ENCODE measurements at regions not wholly inside any gene's neighbourhood (a gene's known extent, or its start where the extent isn't known, plus 50 kb on each side); places are given as distances from the start of the nearest gene placed in this dataset.

- WGBS, 2 experiments: 73 to 84% methylated on average over 1 of the region's 1 CpG
- Histone ChIP-seq H3K4me3 (ENCODE audit: insufficient read depth, low read depth, low read length) (no peak overlapping the region), H3K27me3 (ENCODE audit: control insufficient read depth, insufficient read depth, low read length, poor library complexity, severe bottlenecking) (no peaks in the 10 kb centered on the region), H3K27ac (ENCODE audit: insufficient read depth, low read depth, low read length, poor library complexity, severe bottlenecking) (no peak overlapping the region), H3K36me3 (ENCODE audit: control insufficient read depth, insufficient read depth, low read length) (no peaks in the 10 kb centered on the region), H3K4me1 (ENCODE audit: control insufficient read depth, insufficient read depth, low read length) (no peaks in the 10 kb centered on the region), H3K9me3 (ENCODE audit: control insufficient read depth, low read length) (no peaks in the 10 kb centered on the region)
Observed at GRCh38 chr12:42769455-42769854, 179.9 kb upstream of the PRICKLE1 start.

GRCh38 chr12:42767998-42768397, 178.5 kb upstream of the PRICKLE1 start:
- H3K4me1 ChIP-seq (ENCODE audit: control insufficient read depth, insufficient read depth, low read length): no peaks in the 10 kb centered on the region
- no peaks in the 10 kb centered on the region for H3K9me3 ChIP-seq (ENCODE audit: control insufficient read depth, low read length)
- H3K4me3 ChIP-seq (ENCODE audit: insufficient read depth, low read depth, low read length): no peak overlapping the region
- no peaks in the 10 kb centered on the region for H3K27me3 ChIP-seq (ENCODE audit: control insufficient read depth, insufficient read depth, low read length, poor library complexity, severe bottlenecking)
- no peaks in the 10 kb centered on the region for H3K36me3 ChIP-seq (ENCODE audit: control insufficient read depth, insufficient read depth, low read length)
- WGBS, 2 experiments: 96% methylated on average over 4 of the region's 4 CpGs
- no peak overlapping the region for H3K27ac ChIP-seq (ENCODE audit: insufficient read depth, low read depth, low read length, poor library complexity, severe bottlenecking)

DNA sequence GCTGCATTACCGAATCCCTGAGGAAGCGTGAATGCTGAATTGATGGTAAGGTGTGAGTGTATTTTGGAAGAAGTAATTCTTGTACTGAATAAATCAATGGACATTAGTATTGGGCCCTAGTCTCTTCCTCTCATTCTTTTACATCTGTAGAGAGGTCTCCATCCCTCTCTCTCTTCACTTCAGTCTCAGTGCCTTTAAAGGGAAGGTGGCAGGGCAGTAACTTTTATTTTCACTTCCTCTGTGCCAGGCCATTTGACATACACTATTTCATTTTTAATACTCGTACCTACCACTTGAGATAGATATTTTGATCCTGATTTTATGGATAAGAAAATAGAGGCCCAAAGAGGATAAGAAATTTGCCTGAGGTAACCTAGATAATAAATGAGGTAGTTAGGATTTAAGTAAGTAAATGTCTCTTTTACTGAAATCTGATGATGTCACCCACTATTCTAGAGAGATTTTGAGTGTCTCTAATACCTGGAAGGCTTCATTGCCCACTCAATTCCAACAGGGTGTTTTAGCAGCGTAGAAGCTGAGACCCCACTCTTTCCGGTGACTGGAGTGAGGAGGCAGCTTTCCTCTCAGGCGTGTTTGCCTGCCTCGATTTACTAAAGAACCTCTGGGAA, 177.9 kb upstream of the PRICKLE1 start:
- no peak overlapping the region for H3K4me3 ChIP-seq (ENCODE audit: insufficient read depth, low read depth, low read length)
- no peaks in the 10 kb centered on the region for H3K9me3 ChIP-seq (ENCODE audit: control insufficient read depth, low read length)
- WGBS, 2 experiments: 94 to 96% methylated on average over 6 to 7 of the region's 7 CpGs
- no peaks in the 10 kb centered on the region for H3K27me3 ChIP-seq (ENCODE audit: control insufficient read depth, insufficient read depth, low read length, poor library complexity, severe bottlenecking)
- H3K27ac ChIP-seq (ENCODE audit: insufficient read depth, low read depth, low read length, poor library complexity, severe bottlenecking): no peak overlapping the region
- H3K36me3 ChIP-seq (ENCODE audit: control insufficient read depth, insufficient read depth, low read length): no peaks in the 10 kb centered on the region
- no peaks in the 10 kb centered on the region for H3K4me1 ChIP-seq (ENCODE audit: control insufficient read depth, insufficient read depth, low read length)

DNA sequence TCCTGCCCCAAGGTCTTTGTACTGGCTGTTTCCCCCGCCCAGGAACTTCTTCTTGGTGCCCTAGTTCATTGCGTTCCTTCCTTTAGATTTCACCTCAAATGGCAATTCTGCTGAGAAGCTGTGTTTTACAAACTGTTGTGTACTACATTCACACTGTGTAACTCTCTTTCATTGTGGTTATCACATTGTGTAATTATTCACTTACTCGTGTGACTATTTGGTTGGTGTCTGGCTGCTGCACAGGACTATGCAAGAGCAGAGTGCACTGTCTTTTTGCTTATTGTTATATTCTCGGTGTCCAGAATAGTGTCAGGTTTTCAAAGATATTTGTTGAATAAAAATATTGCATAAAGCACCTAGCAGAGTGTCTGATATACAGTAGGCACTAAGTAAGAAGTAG, 177.2 kb upstream of the PRICKLE1 start:
- 85 to 86% methylated on average over 4 of the region's 4 CpGs for WGBS, 2 experiments
- Histone ChIP-seq H3K27ac (ENCODE audit: insufficient read depth, low read depth, low read length, poor library complexity, severe bottlenecking) (no peak overlapping the region), H3K9me3 (ENCODE audit: control insufficient read depth, low read length) (no peaks in the 10 kb centered on the region), H3K4me1 (ENCODE audit: control insufficient read depth, insufficient read depth, low read length) (no peaks in the 10 kb centered on the region), H3K36me3 (ENCODE audit: control insufficient read depth, insufficient read depth, low read length) (no peaks in the 10 kb centered on the region), H3K27me3 (ENCODE audit: control insufficient read depth, insufficient read depth, low read length, poor library complexity, severe bottlenecking) (no peaks in the 10 kb centered on the region), H3K4me3 (ENCODE audit: insufficient read depth, low read depth, low read length) (no peak overlapping the region)

- H3K9me3 ChIP-seq (ENCODE audit: control insufficient read depth, low read length): no peaks in the 10 kb centered on the region
- H3K36me3 ChIP-seq (ENCODE audit: control insufficient read depth, insufficient read depth, low read length): no peaks in the 10 kb centered on the region
- H3K4me3 ChIP-seq (ENCODE audit: insufficient read depth, low read depth, low read length): no peak overlapping the region
- 97 to 100% methylated on average over 3 of the region's 3 CpGs for WGBS, 2 experiments
- H3K4me1 ChIP-seq (ENCODE audit: control insufficient read depth, insufficient read depth, low read length): no peaks in the 10 kb centered on the region
- H3K27ac ChIP-seq (ENCODE audit: insufficient read depth, low read depth, low read length, poor library complexity, severe bottlenecking): no peak overlapping the region
- H3K27me3 ChIP-seq (ENCODE audit: control insufficient read depth, insufficient read depth, low read length, poor library complexity, severe bottlenecking): no peaks in the 10 kb centered on the region
Observed at GRCh38 chr12:42766026-42766425, 176.5 kb upstream of the PRICKLE1 start.

- Histone ChIP-seq H3K9me3 (ENCODE audit: control insufficient read depth, low read length) (no peaks in the 10 kb centered on the region), H3K4me3 (ENCODE audit: insufficient read depth, low read depth, low read length) (no peak overlapping the region), H3K4me1 (ENCODE audit: control insufficient read depth, insufficient read depth, low read length) (no peaks in the 10 kb centered on the region), H3K36me3 (ENCODE audit: control insufficient read depth, insufficient read depth, low read length) (no peaks in the 10 kb centered on the region), H3K27ac (ENCODE audit: insufficient read depth, low read depth, low read length, poor library complexity, severe bottlenecking) (no peak overlapping the region), H3K27me3 (ENCODE audit: control insufficient read depth, insufficient read depth, low read length, poor library complexity, severe bottlenecking) (no peaks in the 10 kb centered on the region)
- 94 to 98% methylated on average over 4 of the region's 4 CpGs for WGBS, 2 experiments
Observed at GRCh38 chr12:42763682-42764081, 174.1 kb upstream of the PRICKLE1 start.

DNA sequence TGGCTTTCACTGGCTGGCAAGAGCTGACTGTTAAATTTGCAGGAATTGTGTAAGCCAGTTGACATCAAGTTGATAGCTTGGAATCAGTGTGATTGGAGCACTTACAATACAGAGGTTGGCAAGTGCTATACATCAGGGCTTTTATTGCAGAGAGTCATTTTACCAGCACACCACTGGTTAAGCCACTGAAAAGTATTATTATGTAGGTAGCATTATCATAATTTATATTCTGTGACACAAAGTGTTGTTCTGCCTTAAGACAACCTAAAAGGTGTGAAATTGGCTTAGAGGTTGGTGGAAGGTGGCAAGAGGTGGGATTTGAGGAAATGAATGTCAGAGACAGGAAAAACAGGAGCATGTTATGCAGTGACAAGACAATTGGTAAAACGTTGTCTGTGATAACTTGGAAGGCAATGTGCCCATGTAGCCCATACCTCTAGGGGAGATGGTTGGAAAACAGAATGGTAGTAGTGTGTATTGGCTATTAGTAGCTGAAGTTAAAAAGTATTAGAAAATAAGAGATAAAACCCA, 172.9 kb upstream of the PRICKLE1 start:
- no peaks in the 10 kb centered on the region for H3K36me3 ChIP-seq (ENCODE audit: control insufficient read depth, insufficient read depth, low read length)
- no peak overlapping the region for H3K4me3 ChIP-seq (ENCODE audit: insufficient read depth, low read depth, low read length)
- H3K4me1 ChIP-seq (ENCODE audit: control insufficient read depth, insufficient read depth, low read length): peaks cover 8% of the 10 kb centered on the region
- 92 to 93% methylated on average over 1 of the region's 1 CpG for WGBS, 2 experiments
- H3K9me3 ChIP-seq (ENCODE audit: control insufficient read depth, low read length): no peaks in the 10 kb centered on the region
- no peak overlapping the region for H3K27ac ChIP-seq (ENCODE audit: insufficient read depth, low read depth, low read length, poor library complexity, severe bottlenecking)
- H3K27me3 ChIP-seq (ENCODE audit: control insufficient read depth, insufficient read depth, low read length, poor library complexity, severe bottlenecking): no peaks in the 10 kb centered on the region

DNA sequence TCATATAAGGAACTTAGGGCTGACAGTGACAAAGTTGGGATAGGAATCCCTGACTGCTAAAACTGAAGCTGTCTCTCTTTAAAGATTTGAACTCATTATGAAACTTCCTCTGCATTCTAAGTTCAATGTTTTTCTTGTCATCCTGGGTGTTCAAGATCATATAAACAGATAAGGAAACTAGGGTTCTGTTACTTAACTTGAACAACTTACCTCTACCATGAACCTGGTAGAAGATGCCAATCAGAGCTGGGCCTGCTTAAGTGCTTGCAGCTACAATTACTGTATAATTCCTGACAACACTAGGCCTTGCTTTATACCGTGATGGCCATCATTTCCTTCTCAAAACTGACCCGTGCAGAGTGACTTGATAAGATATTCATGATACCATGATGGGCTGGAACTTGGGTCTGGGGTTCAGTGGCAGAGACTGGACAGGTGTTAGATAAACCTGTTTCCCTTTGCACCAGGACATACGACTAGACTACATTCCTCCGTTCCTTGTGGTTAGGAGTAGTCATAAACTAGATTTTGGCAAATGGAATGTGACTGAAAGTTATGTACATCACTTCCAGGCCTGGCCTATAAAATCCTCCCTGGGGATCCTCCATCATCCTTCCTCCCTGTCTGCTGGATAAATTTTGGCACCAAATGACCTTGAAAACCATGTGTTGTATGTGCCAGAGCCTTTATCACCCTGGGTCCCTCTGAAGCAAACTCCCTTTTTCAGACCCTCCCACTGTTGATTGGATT, 172.2 kb upstream of the PRICKLE1 start:
- Histone ChIP-seq H3K4me1 (ENCODE audit: control insufficient read depth, insufficient read depth, low read length) (peaks cover 12% of the 10 kb centered on the region), H3K27ac (ENCODE audit: insufficient read depth, low read depth, low read length, poor library complexity, severe bottlenecking) (no peak overlapping the region), H3K36me3 (ENCODE audit: control insufficient read depth, insufficient read depth, low read length) (no peaks in the 10 kb centered on the region), H3K9me3 (ENCODE audit: control insufficient read depth, low read length) (no peaks in the 10 kb centered on the region), H3K27me3 (ENCODE audit: control insufficient read depth, insufficient read depth, low read length, poor library complexity, severe bottlenecking) (no peaks in the 10 kb centered on the region), H3K4me3 (ENCODE audit: insufficient read depth, low read depth, low read length) (no peak overlapping the region)
- 94 to 97% methylated on average over 3 to 4 of the region's 4 CpGs for WGBS, 2 experiments

DNA sequence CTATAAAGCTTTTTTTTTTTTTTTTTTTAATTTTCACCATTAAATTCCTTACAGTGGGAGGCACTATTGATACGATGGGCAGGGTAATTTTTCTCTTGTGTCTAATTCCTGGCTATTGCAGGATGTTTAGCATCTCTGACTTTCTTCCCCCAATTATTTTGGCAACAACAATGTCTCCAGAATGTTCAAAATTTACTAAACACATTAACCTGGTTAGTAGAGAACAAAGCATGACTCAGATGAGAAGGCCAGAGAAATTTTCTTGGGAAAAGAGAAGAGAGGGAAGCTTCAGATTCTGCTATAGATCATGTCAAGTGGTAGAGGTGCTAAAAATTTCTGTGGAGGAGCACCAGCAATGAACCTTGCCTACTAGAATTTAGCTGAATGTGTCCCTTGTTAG, 171.5 kb upstream of the PRICKLE1 start:
- Histone ChIP-seq H3K4me1 (ENCODE audit: control insufficient read depth, insufficient read depth, low read length) (peaks cover 12% of the 10 kb centered on the region), H3K27ac (ENCODE audit: insufficient read depth, low read depth, low read length, poor library complexity, severe bottlenecking) (no peak overlapping the region), H3K27me3 (ENCODE audit: control insufficient read depth, insufficient read depth, low read length, poor library complexity, severe bottlenecking) (no peaks in the 10 kb centered on the region), H3K9me3 (ENCODE audit: control insufficient read depth, low read length) (no peaks in the 10 kb centered on the region), H3K4me3 (ENCODE audit: insufficient read depth, low read depth, low read length) (no peak overlapping the region), H3K36me3 (ENCODE audit: control insufficient read depth, insufficient read depth, low read length) (no peaks in the 10 kb centered on the region)
- 93% methylated on average over 1 of the region's 1 CpG; no CpG with 5 or more reads in 1 of the 2 experiments for WGBS, 2 experiments

GRCh38 chr12:42760550-42760949, 171.0 kb upstream of the PRICKLE1 start:
- Histone ChIP-seq H3K4me3 (ENCODE audit: insufficient read depth, low read depth, low read length) (no peak overlapping the region), H3K27me3 (ENCODE audit: control insufficient read depth, insufficient read depth, low read length, poor library complexity, severe bottlenecking) (no peaks in the 10 kb centered on the region), H3K9me3 (ENCODE audit: control insufficient read depth, low read length) (peaks cover 2% of the 10 kb centered on the region), H3K36me3 (ENCODE audit: control insufficient read depth, insufficient read depth, low read length) (no peaks in the 10 kb centered on the region), H3K27ac (ENCODE audit: insufficient read depth, low read depth, low read length, poor library complexity, severe bottlenecking) (no peak overlapping the region), H3K4me1 (ENCODE audit: control insufficient read depth, insufficient read depth, low read length) (peaks cover 12% of the 10 kb centered on the region)
